Ovary (tissue), 7 donors: ENCODE measurements at regions not wholly inside any gene's neighbourhood (a gene's known extent, or its start where the extent isn't known, plus 50 kb on each side); places are given as distances from the start of the nearest gene placed in this dataset.

ENCODE experiments used
- DNase-seq, 5 donors: peaks; one replicate each; pipeline ENCODE4 v3.0.0-alpha.2; 2019 to 2020
- H3K27ac ChIP-seq, 2 donors: fragments of 200-600 bp; one replicate each; pipeline versions ENCODE4 v1.5.1 to v1.8.0; 2019 to 2022
- H3K27me3 ChIP-seq: fragments of 200-600 bp; one replicate; pipeline ENCODE4 v1.8.0; 2022
- H3K36me3 ChIP-seq: fragments of 200-600 bp; sonication (generic); one replicate; pipeline ENCODE4 v1.5.1; 2019
- H3K4me1 ChIP-seq: one replicate; pipeline ENCODE4 v1.8.1; 2013; ENCODE audit warnings: mild to moderate bottlenecking, moderate library complexity; ENCODE audit not compliant: insufficient read depth
- H3K4me3 ChIP-seq: fragments of 200-600 bp; sonication (generic); one replicate; pipeline ENCODE4 v1.5.1; 2017
- H3K9me3 ChIP-seq, 2 donors: fragments of 200-600 bp in 1 of 2; sonication (generic) in 1 of 2; one replicate each; pipeline versions ENCODE4 v1.5.1 to v1.8.1; 2013 to 2019; ENCODE audit warnings: mild to moderate bottlenecking in 1 of 2, moderate library complexity in 1 of 2
- CTCF ChIP-seq, 3 donors: fragments of 450-650 bp in 2 of 3; fragments of 200-600 bp in 1 of 3; IDR thresholded peaks; one replicate each; pipeline versions ENCODE4 v1.5.1 to v1.8.0; 2016 to 2022; ENCODE audit warnings: antibody characterized with exemption in 3 of 3, mild to moderate bottlenecking in 1 of 3
- EP300 ChIP-seq: sonication (generic); formaldehyde crosslinking; IDR thresholded peaks from one replicate; pipeline ENCODE4 v1.6.1; 2017; ENCODE audit warnings: antibody characterized with exemption
- POLR2A ChIP-seq: fragments of 450-650 bp; IDR thresholded peaks from one replicate; pipeline ENCODE4 v1.6.1; 2017; ENCODE audit warnings: antibody characterized with exemption, mild to moderate bottlenecking, moderate library complexity
- WGBS, 3 donors: extraction: QIAGEN DNeasy Blood & Tissue Kit in 1 of 3; methylation state at CpG; one replicate each; pipeline versions ENCODE4 v1.1.5 to v1.1.7; 2013 to 2017; 5-methylcytosine and 5-hydroxymethylcytosine counted together
- intact Hi-C, 4 donors: fragments of 100-400 bp; cut with DNase I; formaldehyde crosslinking; loops; one replicate each; pipeline versions ENCODE4 v1.11.0 to v1.15.1; 2022 to 2023
- donor health status: DM: no; HTN: no; CAD: no; lungs with moderate emphysema.
- donor health status: DM: no; HTN: no; CAD: no.
- donor health status: Bipolar disorder and iron deficiency.
- donor health status: DM: no; HTN: no; CAD: no.
- donor health status: DM: yes; HTN: yes; CAD: no.

- Histone ChIP-seq H3K36me3 (no peaks in the 10 kb centered on the region), H3K9me3 (no peaks in the 10 kb centered on the region), H3K27me3 (no peaks in the 10 kb centered on the region), H3K4me3 (no peak overlapping the region), H3K4me1 (no peaks in the 10 kb centered on the region), H3K27ac (no peak overlapping the region)
- no peak for DNase-seq
- intact Hi-C loops: no loop called here
- WGBS, 3 donors: 53 to 66% (median 61%) methylated on average over 6 of the region's 6 CpGs
- TF ChIP-seq EP300 (no peak), CTCF (IDR thresholded peaks at IDR 0.05) (no peak), POLR2A (no peak)
Observed at GRCh38 chr2:608297-608696, 68.9 kb downstream of the TMEM18 start.

GRCh38 chr2:607709-608108 lies 69.5 kb downstream of the TMEM18 start:
- no peaks in the 10 kb centered on the region for H3K4me1 ChIP-seq
- TF ChIP-seq POLR2A: no peak
- TF ChIP-seq EP300: no peak
- TF ChIP-seq CTCF (IDR thresholded peaks at IDR 0.05): no peak
- H3K27ac ChIP-seq: no peak overlapping the region
- no peak overlapping the region for H3K4me3 ChIP-seq
- no peaks in the 10 kb centered on the region for H3K27me3 ChIP-seq
- H3K36me3 ChIP-seq: no peaks in the 10 kb centered on the region
- H3K9me3 ChIP-seq: no peaks in the 10 kb centered on the region
- intact Hi-C loops: no loop called here
- no peak for DNase-seq
- 45 to 63% (median 59%) methylated on average over 4 of the region's 4 CpGs for WGBS, 3 donors

GRCh38 chr2:607172-607571 lies 70.0 kb downstream of the TMEM18 start:
- intact Hi-C loops: no loop called here
- H3K27ac ChIP-seq: no peak overlapping the region
- WGBS, 3 donors: 87 to 91% (median 91%) methylated on average over 9 of the region's 9 CpGs
- H3K27me3 ChIP-seq: no peaks in the 10 kb centered on the region
- H3K4me1 ChIP-seq: no peaks in the 10 kb centered on the region
- TF ChIP-seq CTCF (IDR thresholded peaks at IDR 0.05): no peak
- no peak for TF ChIP-seq EP300
- TF ChIP-seq POLR2A: no peak
- DNase-seq: no peak
- H3K36me3 ChIP-seq: no peaks in the 10 kb centered on the region
- no peaks in the 10 kb centered on the region for H3K9me3 ChIP-seq
- H3K4me3 ChIP-seq: no peak overlapping the region

- 87 to 92% (median 90%) methylated on average over 24 of the region's 24 CpGs for WGBS, 3 donors
- Histone ChIP-seq H3K4me1 (no peaks in the 10 kb centered on the region), H3K36me3 (no peaks in the 10 kb centered on the region), H3K27ac (no peak overlapping the region), H3K27me3 (no peaks in the 10 kb centered on the region), H3K9me3 (no peaks in the 10 kb centered on the region), H3K4me3 (no peak overlapping the region)
- DNase-seq: peak in 1 of 5 donors; percentile 6
- intact Hi-C loops: no loop called here
- TF ChIP-seq CTCF (IDR thresholded peaks at IDR 0.05): no peak
- TF ChIP-seq POLR2A: no peak
- no peak for TF ChIP-seq EP300
Observed at GRCh38 chr2:605674-606608, 71.3 kb downstream of the TMEM18 start.
